Mononuclear cell (primary cell): ENCODE measurements at regions not wholly inside any gene's neighbourhood (a gene's known extent, or its start where the extent isn't known, plus 50 kb on each side); places are given as distances from the start of the nearest gene placed in this dataset.

Source experiments
- H3K27me3 ChIP-seq: 2 replicates; pipeline ENCODE4 v1.6.0; 2011; ENCODE audit warnings: low read length, control low read depth; ENCODE audit not compliant: insufficient read depth
- H3K4me1 ChIP-seq: 2 replicates; pipeline ENCODE4 v1.5.1; 2011; ENCODE audit warnings: mild to moderate bottlenecking, low read length, control low read depth; ENCODE audit not compliant: insufficient read depth
- H3K4me3 ChIP-seq: 2 replicates; pipeline ENCODE4 v1.5.1; 2011; ENCODE audit warnings: mild to moderate bottlenecking, low read length, moderate library complexity
- H3K9me3 ChIP-seq: 2 replicates; pipeline ENCODE4 v1.5.1; 2011; ENCODE audit warnings: low read depth, mild to moderate bottlenecking, control low read depth, low read length

DNA sequence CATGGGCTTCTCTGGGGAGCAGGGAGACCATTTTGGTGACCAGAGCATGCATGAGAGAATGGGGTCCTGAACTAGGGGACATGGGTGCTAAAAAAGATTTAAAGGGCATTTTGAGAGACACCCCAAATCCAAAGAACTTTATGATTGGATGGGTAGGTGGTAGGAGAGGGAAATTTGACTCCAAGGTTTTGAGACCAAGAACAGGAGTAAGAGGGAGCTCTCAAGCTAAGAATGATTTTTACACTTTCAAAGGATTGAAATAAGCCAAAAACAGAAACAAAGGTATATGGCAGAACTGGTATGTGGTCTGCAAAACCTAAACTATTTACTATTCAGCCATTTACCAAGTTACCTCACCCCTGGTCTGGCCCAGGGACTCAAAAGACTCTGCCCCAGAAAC, 318.2 kb upstream of the CLINT1 start:
- no peaks in the 10 kb centered on the region for H3K9me3 ChIP-seq
- H3K27me3 ChIP-seq, result no peaks in the 10 kb centered on the region
- no peak overlapping the region for H3K4me3 ChIP-seq
- peaks cover 2% of the 10 kb centered on the region for H3K4me1 ChIP-seq

DNA sequence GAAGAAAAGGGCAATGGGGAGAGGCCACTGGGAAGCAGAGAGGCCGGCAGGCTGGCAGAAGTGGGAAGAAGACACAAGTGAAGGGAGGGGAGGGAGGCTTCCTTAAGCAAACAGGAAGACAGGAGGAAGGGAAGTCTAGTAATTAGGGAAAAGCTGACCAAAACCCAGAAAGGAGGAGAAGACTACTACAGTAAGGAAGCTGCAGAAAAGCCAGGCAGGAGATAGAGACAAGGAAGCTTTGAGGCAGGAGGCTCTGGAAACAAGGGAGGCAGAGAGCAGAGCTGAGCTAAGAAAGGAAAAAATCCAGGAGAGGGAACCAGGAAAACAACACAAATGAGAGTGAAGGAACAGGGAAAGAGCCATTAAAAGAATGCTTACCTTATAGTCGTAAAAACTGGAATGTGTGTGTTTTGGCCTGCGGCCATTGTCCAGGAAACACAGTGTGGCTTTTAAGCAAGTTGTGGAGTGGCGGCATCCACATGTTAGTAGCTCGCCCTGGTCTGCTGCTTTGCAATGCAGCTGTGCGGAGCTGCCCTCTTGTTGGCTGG, 317.1 kb upstream of the CLINT1 start:
- H3K27me3 ChIP-seq, result no peaks in the 10 kb centered on the region
- H3K9me3 ChIP-seq, result no peaks in the 10 kb centered on the region
- H3K4me1 ChIP-seq, result peaks cover 2% of the 10 kb centered on the region
- no peak overlapping the region for H3K4me3 ChIP-seq

DNA sequence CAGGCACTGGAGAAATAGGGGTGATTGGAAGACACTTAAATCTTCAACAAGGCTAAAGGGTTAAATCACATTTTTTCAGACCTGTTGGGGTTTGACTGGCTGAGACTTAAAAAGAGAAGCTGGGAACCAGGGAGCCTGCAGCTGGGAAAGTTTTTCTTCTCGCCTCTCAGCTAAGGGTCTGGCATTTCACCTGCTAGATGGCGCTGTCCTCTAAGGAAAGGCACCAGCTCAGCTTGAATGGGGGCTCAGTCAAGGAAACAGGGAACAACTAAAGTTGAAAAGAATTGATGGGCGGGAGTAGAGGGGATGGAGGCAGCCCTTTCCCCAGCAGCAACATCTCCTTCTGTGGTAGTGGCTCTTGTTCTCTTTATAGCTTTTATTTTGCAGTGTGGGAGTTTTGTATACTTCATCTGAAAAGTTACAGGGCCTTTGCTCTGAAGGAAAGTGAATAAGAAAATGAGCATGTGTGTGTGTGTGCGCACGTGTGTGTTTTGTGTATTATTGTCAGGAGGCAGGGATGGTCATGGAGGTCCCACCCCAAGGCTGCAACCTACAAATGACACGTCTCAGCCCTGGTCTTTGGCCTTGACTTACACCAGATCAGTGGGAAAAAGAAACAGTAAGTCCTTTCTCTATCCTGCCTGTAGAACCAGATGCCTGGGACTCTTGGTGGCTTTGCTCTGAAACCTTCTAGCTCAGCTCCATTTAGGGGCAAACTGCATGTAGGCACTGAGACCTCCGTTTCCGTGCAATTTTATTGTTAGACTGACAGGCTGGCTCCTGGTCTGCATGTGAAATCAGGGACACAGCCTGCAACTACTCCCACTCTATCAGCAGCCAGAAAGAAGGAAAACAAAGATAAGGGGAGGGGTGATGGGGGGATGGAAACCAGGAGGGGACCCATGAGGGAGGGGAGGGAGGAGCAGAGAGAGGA, 316.2 kb upstream of the CLINT1 start:
- no peaks in the 10 kb centered on the region for H3K9me3 ChIP-seq
- peaks cover 2% of the 10 kb centered on the region for H3K4me1 ChIP-seq
- no peaks in the 10 kb centered on the region for H3K27me3 ChIP-seq
- no peak overlapping the region for H3K4me3 ChIP-seq

DNA sequence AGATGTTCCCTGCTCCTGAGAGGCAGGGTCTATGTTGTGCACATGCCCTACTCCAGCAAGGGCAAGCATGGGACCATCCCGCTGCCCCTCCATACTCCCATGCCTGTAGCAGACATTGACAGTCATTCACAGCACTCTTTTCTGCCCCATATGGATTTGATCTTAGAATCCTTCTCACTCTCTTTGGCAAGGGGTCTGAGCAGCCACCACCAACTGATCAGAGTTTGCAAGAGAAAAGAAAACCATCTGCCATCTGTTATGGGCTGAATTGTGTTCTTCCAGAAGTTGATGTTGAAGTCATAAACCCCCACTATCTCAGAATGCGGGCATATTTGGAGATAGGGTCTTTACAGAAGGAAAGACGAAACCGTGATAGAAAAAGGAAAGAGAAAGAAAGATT, 315.1 kb upstream of the CLINT1 start:
- H3K27me3 ChIP-seq, result no peaks in the 10 kb centered on the region
- H3K4me3 ChIP-seq, result no peak overlapping the region
- no peaks in the 10 kb centered on the region for H3K9me3 ChIP-seq
- peaks cover 2% of the 10 kb centered on the region for H3K4me1 ChIP-seq

- Histone ChIP-seq H3K9me3 (no peaks in the 10 kb centered on the region), H3K4me3 (no peak overlapping the region), H3K27me3 (no peaks in the 10 kb centered on the region)
These were observed 313.1 kb upstream of the CLINT1 start for GRCh38 chr5:158172005-158172404.

GRCh38 chr5:158170534-158170933, 311.6 kb upstream of the CLINT1 start:
- H3K27me3 ChIP-seq, result no peaks in the 10 kb centered on the region
- no peaks in the 10 kb centered on the region for H3K9me3 ChIP-seq
- H3K4me1 ChIP-seq, result peaks cover 2% of the 10 kb centered on the region
- H3K4me3 ChIP-seq, result no peak overlapping the region

More at GRCh38 chr5:158172005-158172404, 313.1 kb upstream of the CLINT1 start:
- H3K4me1 ChIP-seq, result peaks cover 2% of the 10 kb centered on the region

GRCh38 chr5:158170060-158170459, 311.1 kb upstream of the CLINT1 start:
- no peaks in the 10 kb centered on the region for H3K4me1 ChIP-seq
- no peaks in the 10 kb centered on the region for H3K9me3 ChIP-seq
- no peak overlapping the region for H3K4me3 ChIP-seq
- no peaks in the 10 kb centered on the region for H3K27me3 ChIP-seq

DNA sequence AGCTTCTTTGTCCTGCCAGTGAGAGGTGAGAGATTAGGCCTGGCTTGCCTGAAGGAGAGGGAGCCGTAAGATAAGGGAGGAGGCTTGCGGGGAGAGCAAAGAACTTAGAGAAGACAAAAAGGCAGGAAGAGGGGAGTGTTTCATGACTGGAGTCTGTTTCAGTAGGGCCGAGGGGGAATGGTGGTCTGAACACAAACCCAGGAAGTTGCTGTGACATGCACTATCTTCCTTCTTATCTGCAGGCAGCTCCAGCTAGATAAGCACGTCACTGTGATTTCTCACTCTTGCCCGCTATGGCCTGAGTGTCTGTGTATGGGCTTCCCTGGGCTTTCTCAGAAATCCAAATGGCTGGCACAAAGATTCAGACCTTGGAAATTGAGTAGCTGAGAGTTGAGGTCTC, 307.5 kb upstream of the CLINT1 start:
- Histone ChIP-seq H3K4me1 (no peaks in the 10 kb centered on the region), H3K9me3 (no peaks in the 10 kb centered on the region), H3K27me3 (no peaks in the 10 kb centered on the region), H3K4me3 (no peak overlapping the region)

DNA sequence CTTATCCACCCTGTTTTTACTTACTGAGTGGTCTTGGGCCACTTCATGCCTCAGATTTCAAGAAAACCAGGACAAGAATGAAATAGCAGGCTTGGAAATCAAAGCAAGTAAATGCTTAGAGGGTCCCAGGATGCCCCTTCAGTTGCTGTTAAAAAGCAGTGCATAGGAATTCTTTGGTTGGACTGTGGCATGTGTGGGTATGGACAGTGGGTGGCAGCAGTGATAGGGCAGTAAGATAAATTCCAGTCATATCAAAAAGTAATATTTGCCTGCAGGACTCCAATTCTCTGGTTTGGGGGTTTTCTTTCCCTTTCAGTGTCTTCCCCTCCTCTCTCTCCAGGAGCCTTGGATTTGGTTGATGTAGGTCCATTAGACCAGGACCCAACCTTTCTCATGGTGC, 306.7 kb upstream of the CLINT1 start:
- Histone ChIP-seq H3K9me3 (no peaks in the 10 kb centered on the region), H3K27me3 (no peaks in the 10 kb centered on the region), H3K4me1 (no peaks in the 10 kb centered on the region), H3K4me3 (no peak overlapping the region)

GRCh38 chr5:158164296-158165047, 305.5 kb upstream of the CLINT1 start:
- Histone ChIP-seq H3K4me3 (no peak overlapping the region), H3K9me3 (no peaks in the 10 kb centered on the region), H3K27me3 (no peaks in the 10 kb centered on the region), H3K4me1 (no peaks in the 10 kb centered on the region)

DNA sequence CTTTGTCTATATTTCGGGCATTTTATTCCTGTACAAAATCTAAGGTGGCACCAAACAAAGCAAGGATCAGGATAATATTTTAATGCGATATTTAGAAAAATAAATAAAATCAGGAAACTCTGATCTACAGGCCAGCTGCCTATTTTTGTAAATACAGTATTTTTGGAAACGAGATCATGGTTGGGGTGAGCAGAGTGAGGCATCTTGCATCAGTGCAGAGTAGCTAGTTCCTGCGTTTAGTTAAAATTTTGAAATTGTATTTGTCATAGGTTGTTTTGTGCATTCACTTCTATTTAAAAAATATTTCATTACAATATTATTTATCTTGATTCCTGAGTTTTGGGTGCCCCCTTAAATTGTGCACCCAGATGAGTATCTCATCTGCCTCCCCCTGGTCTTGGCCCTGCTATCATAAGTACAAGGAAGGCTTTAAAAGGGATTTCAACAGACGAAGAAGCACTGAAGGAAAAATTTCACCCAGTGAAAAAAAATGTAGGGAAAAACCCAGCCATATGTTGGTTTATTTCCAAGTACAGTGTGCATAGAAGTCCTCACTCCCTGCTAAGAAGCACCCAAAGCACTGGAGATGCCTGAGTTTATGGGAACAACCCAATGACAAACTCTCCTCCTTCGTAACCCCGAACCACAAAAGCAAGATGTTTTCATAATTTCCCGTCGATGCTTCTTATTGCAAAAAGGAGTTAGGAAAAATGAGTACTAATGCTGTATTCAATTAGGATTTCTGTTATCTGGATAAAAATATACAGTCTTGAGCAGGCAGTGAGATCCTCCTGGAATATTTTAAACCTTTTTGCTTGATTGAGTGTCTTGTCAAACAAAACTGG, 304.7 kb upstream of the CLINT1 start:
- Histone ChIP-seq H3K9me3 (no peaks in the 10 kb centered on the region), H3K27me3 (no peaks in the 10 kb centered on the region), H3K4me1 (no peaks in the 10 kb centered on the region), H3K4me3 (no peak overlapping the region)

GRCh38 chr5:158162479-158163034, 303.6 kb upstream of the CLINT1 start:
- no peak overlapping the region for H3K4me3 ChIP-seq
- H3K27me3 ChIP-seq, result no peaks in the 10 kb centered on the region
- no peaks in the 10 kb centered on the region for H3K9me3 ChIP-seq
- H3K4me1 ChIP-seq, result no peaks in the 10 kb centered on the region

DNA sequence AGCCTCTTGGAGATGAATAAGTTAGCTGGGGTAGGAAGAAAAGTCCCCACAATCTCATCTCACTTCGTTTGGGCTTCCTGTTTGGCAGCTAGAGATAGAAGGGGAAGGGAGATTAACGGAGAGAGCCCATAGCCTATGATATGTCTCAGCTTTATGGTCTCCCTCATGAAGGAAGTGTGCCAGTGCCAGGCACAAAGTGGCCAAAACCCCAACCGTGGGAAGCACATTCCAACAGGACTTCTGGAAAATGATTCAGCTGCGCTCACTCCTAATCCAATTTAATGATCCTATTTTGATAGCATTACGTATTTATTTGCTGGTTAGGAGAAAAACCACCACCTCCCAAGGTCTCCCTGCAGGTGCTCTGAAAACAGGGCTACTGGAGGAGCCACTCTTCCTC, 303.1 kb upstream of the CLINT1 start:
- no peaks in the 10 kb centered on the region for H3K4me1 ChIP-seq
- no peaks in the 10 kb centered on the region for H3K27me3 ChIP-seq
- no peaks in the 10 kb centered on the region for H3K9me3 ChIP-seq
- no peak overlapping the region for H3K4me3 ChIP-seq

GRCh38 chr5:158159621-158160020, 300.7 kb upstream of the CLINT1 start:
- peaks cover 3% of the 10 kb centered on the region for H3K27me3 ChIP-seq
- H3K4me1 ChIP-seq, result no peaks in the 10 kb centered on the region
- no peaks in the 10 kb centered on the region for H3K9me3 ChIP-seq
- no peak overlapping the region for H3K4me3 ChIP-seq
